ENCODE measurements at regions not wholly inside any gene's neighbourhood (a gene's known extent, or its start where the extent isn't known, plus 50 kb on each side); places are given as distances from the start of the nearest gene placed in this dataset.
"Not testable (repeated sequence)": the region's sequence is repeated elsewhere in the genome, so short reads cannot be mapped to it uniquely, and the experiment has no call there.

GRCh38 chr9:38978734-38979133 lies 258.8 kb upstream of the FAM240B start:
- not testable (repeated sequence) for TF ChIP-seq ZNF274 (IDR thresholded peaks at IDR 0.05; ENCODE audit: low read depth, low read length); YY1 (IDR thresholded peaks at IDR 0.05; ENCODE audit: insufficient read depth, insufficient read length); SUZ12 (IDR thresholded peaks at IDR 0.05; ENCODE audit: extremely low read depth, insufficient read depth, insufficient read length)

Measured in NT2/D1 (cell line).